Mesodermal cell (in vitro differentiated cells): ENCODE measurements at regions not wholly inside any gene's neighbourhood (a gene's known extent, or its start where the extent isn't known, plus 50 kb on each side); places are given as distances from the start of the nearest gene placed in this dataset.

Experiments used
- H3K27ac ChIP-seq: 2 replicates; pipeline ENCODE4 v1.7.0; 2013; ENCODE audit warnings: mild to moderate bottlenecking, low read depth, low read length, moderate library complexity; ENCODE audit not compliant: severe bottlenecking
- H3K36me3 ChIP-seq: 2 replicates; pipeline ENCODE4 v1.7.1; 2013; ENCODE audit warnings: mild to moderate bottlenecking, low read length, moderate library complexity; ENCODE audit not compliant: control insufficient read depth, insufficient read depth
- H3K4me1 ChIP-seq: one replicate; pipeline ENCODE4 v1.7.1; 2013; ENCODE audit warnings: mild to moderate bottlenecking, low read length; ENCODE audit not compliant: insufficient read depth, control insufficient read depth, poor library complexity, severe bottlenecking
- H3K4me3 ChIP-seq: 2 replicates; pipeline ENCODE4 v1.7.0; 2013; ENCODE audit warnings: low read length, control low read depth, mild to moderate bottlenecking; ENCODE audit not compliant: insufficient read depth, poor library complexity, severe bottlenecking; ENCODE audit errors: extremely low read depth
- H3K9me3 ChIP-seq: 2 replicates; pipeline ENCODE4 v1.7.1; 2013; ENCODE audit warnings: mild to moderate bottlenecking, low read length, moderate library complexity; ENCODE audit not compliant: control insufficient read depth
- WGBS, 2 experiments: methylation state at CpG; one replicate each; pipeline ENCODE4 v1.1.5; 2013; ENCODE audit warnings: missing lambda C conversion rate in 2 of 2; ENCODE audit not compliant: insufficient coverage in 2 of 2; 5-methylcytosine and 5-hydroxymethylcytosine counted together

DNA sequence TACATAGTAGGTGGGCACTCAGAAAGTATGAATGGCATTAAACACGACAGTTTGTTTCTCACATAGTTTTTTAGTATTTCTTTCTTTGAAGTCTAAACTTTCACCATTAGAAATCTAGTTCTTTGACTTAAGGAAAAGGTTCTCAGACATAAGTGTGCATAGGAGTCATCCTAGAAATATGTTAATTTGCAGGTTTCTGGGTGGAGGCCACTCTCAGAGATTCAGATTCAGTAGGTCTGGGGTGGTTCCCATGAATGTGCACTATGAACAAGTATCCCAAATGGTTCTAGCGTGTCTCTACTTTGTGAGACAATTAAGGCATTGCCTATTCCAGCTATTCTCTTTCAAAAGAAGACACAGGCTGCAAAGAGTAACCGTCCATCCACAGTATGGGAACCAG lies 119.3 kb downstream of the NGF start:
- H3K4me1 ChIP-seq: peaks cover 33% of the 10 kb centered on the region
- H3K4me3 ChIP-seq: no peak overlapping the region
- H3K36me3 ChIP-seq: no peaks in the 10 kb centered on the region
- whole genome bisulfite sequencing, 2 experiments: 89 to 96% methylated on average over 2 of the region's 3 CpGs
- H3K27ac ChIP-seq: no peak overlapping the region
- no peaks in the 10 kb centered on the region for H3K9me3 ChIP-seq

- WGBS, 2 experiments: 91 to 98% methylated on average over 6 of the region's 6 CpGs
- Histone ChIP-seq H3K4me1 (peaks cover 33% of the 10 kb centered on the region), H3K9me3 (no peaks in the 10 kb centered on the region), H3K36me3 (no peaks in the 10 kb centered on the region), H3K27ac (no peak overlapping the region), H3K4me3 (no peak overlapping the region)
Observed at GRCh38 chr1:115218034-115218405, 120.0 kb downstream of the NGF start.

GRCh38 chr1:115217150-115218033 lies 120.7 kb downstream of the NGF start:
- 91 to 93% methylated on average over 10 of the region's 11 CpGs for WGBS, 2 experiments
- no peak overlapping the region for H3K4me3 ChIP-seq
- peaks cover 33% of the 10 kb centered on the region for H3K4me1 ChIP-seq
- H3K36me3 ChIP-seq: no peaks in the 10 kb centered on the region
- no peak overlapping the region for H3K27ac ChIP-seq
- H3K9me3 ChIP-seq: no peaks in the 10 kb centered on the region

DNA sequence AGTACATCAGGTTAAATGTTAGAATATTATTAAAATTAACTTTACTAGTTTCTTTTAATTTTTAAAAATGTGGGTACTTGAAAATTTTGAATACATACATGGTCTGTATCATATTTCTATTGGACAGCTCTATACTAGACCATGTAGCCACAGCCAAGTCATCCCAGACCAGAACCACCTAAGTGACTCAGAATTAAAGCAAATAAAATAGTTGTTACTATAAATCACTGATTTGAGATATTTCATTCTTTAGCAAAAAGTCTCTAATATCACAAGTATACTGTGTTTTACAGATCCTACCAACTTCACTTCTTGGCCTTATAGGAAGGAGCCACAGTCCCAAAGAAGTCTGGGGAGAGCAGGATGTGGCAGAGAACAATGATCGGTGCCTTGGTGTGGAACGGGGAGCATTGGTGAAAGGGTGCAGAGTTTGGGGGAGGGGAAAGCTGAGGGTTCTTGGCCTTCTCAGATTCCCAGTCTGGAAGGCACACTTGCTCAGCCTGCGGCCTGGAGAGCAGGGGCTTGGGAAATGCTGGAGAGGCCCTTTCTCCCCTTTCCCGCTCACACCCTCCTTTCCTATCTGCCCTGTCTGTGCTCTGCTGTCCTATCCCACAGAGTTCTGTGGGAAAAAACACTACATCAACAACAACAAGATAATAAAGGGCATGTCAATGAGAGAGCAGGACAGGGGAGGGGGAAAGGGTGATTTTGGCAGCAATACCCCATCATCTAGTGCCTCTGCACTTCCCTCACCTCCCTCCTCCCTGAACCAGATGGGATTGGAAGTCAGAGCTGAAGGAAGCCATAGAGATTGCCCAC lies 122.1 kb downstream of the NGF start:
- WGBS, 2 experiments: 100% methylated on average over 3 of the region's 4 CpGs; no CpG with 5 or more reads in 1 of the 2 experiments

GRCh38 chr1:115215110-115215509 lies 122.9 kb downstream of the NGF start:
- 90% methylated on average over 1 of the region's 3 CpGs; no CpG with 5 or more reads in 1 of the 2 experiments for WGBS, 2 experiments

More for the DNA sequence above, 122.1 kb downstream of the NGF start:
- Histone ChIP-seq H3K27ac (no peak overlapping the region), H3K4me3 (no peak overlapping the region), H3K36me3 (no peaks in the 10 kb centered on the region), H3K9me3 (no peaks in the 10 kb centered on the region), H3K4me1 (peaks cover 32% of the 10 kb centered on the region)

GRCh38 chr1:115214098-115214497 lies 124.0 kb downstream of the NGF start:
- H3K9me3 ChIP-seq: no peaks in the 10 kb centered on the region
- WGBS, 2 experiments: 78 to 100% methylated on average over 1 of the region's 1 CpG
- no peak overlapping the region for H3K4me3 ChIP-seq

More at GRCh38 chr1:115215110-115215509, 122.9 kb downstream of the NGF start:
- no peak overlapping the region for H3K27ac ChIP-seq
- H3K4me1 ChIP-seq: peaks cover 25% of the 10 kb centered on the region
- H3K4me3 ChIP-seq: no peak overlapping the region
- no peaks in the 10 kb centered on the region for H3K36me3 ChIP-seq
- H3K9me3 ChIP-seq: no peaks in the 10 kb centered on the region

GRCh38 chr1:115213130-115213529 lies 123.8 kb upstream of the TSPAN2 start:
- Histone ChIP-seq H3K36me3 (no peaks in the 10 kb centered on the region), H3K27ac (no peak overlapping the region), H3K4me3 (no peak overlapping the region), H3K9me3 (no peaks in the 10 kb centered on the region), H3K4me1 (peaks cover 16% of the 10 kb centered on the region)
- 89 to 93% methylated on average over 2 of the region's 3 CpGs for WGBS, 2 experiments

More at GRCh38 chr1:115214098-115214497, 124.0 kb downstream of the NGF start:
- no peaks in the 10 kb centered on the region for H3K36me3 ChIP-seq
- H3K4me1 ChIP-seq: peaks cover 20% of the 10 kb centered on the region
- H3K27ac ChIP-seq: no peak overlapping the region

DNA sequence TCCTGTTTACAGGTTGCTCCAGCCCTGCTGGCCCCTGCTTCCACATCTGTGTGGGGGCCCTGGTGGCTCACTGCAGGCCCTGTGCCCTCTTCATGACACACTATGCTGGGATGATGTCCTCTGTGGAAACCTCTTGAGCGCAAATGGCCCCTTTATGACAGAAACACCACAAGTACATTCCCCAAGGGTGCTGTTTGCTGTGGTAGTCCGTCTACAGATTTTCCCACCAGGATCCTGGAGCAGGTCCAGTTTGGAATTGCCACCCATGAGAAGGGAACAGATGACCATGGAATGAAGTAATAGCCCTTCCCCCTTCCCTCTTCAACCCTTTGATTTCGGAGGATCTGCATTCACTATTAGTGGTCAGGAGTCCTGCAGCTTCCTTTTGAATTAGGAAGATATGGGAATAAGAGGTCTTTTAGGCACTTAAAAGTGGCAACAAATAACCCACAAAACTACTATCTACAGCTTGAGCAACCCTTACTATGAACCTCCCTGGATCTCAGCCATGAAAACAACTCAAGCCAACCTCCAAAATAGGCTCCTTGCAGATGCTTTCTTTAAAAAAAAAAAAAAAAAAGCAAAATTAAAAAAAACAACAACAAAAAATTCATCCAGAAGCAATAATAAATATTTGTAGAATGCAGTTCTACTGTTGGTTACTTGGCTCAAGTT lies 121.9 kb upstream of the TSPAN2 start:
- Histone ChIP-seq H3K27ac (no peak overlapping the region), H3K4me3 (no peak overlapping the region), H3K9me3 (no peaks in the 10 kb centered on the region), H3K4me1 (no peaks in the 10 kb centered on the region), H3K36me3 (no peaks in the 10 kb centered on the region)
- WGBS, 2 experiments: 93 to 100% methylated on average over 2 of the region's 3 CpGs

- H3K9me3 ChIP-seq: no peaks in the 10 kb centered on the region
- WGBS, 2 experiments: 100% methylated on average over 2 of the region's 4 CpGs; no CpG with 5 or more reads in 1 of the 2 experiments
- H3K36me3 ChIP-seq: no peaks in the 10 kb centered on the region
- no peak overlapping the region for H3K4me3 ChIP-seq
- H3K4me1 ChIP-seq: no peaks in the 10 kb centered on the region
- no peak overlapping the region for H3K27ac ChIP-seq
Observed at GRCh38 chr1:115210302-115210711, 121.0 kb upstream of the TSPAN2 start.

DNA sequence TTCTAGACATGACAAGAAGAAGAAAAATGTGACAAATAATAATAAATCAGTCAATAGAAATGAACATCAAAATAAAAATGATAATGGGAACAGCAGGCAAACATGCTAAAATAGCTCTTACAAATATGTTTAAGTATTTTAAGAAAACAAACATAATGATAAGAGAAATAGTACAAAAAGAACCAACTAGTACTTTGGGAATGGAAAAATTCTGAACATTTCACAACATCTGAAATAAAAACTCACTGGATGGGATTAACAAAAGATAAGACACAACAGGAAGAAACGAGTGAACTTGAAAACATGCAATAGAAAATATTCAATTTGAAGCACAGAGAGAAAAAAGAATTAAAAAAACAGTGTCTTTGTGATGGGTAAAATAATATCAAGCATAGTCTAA lies 115.2 kb upstream of the TSPAN2 start:
- Histone ChIP-seq H3K36me3 (no peaks in the 10 kb centered on the region), H3K27ac (no peak overlapping the region), H3K4me3 (no peak overlapping the region), H3K4me1 (no peaks in the 10 kb centered on the region), H3K9me3 (no peaks in the 10 kb centered on the region)
- WGBS, 2 experiments: no CpG with 5 or more reads among the region's 1 CpG
